ENCODE measurements at regions not wholly inside any gene's neighbourhood (a gene's known extent, or its start where the extent isn't known, plus 50 kb on each side); places are given as distances from the start of the nearest gene placed in this dataset.

DNA sequence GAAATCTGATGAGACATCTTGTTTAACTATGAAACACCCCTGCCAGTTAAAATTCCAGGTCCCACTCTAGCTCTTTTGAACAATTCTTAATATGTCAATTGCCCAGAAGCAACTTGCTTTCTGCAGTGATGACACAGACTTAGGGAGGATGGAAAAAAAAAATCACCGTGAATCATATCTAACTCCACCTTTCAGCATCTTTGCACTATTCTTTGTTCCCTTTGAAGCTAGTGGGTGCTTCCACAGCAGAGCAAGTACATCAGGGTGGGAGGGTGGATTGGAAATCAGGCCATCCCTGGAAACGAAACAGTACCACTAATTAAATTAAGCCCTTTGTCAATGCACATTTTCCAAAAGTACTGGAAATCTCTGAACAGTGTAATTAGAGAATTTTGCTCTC lies 324.3 kb upstream of the MEIS1 start (continued):
- TF ChIP-seq, protein P1, sequence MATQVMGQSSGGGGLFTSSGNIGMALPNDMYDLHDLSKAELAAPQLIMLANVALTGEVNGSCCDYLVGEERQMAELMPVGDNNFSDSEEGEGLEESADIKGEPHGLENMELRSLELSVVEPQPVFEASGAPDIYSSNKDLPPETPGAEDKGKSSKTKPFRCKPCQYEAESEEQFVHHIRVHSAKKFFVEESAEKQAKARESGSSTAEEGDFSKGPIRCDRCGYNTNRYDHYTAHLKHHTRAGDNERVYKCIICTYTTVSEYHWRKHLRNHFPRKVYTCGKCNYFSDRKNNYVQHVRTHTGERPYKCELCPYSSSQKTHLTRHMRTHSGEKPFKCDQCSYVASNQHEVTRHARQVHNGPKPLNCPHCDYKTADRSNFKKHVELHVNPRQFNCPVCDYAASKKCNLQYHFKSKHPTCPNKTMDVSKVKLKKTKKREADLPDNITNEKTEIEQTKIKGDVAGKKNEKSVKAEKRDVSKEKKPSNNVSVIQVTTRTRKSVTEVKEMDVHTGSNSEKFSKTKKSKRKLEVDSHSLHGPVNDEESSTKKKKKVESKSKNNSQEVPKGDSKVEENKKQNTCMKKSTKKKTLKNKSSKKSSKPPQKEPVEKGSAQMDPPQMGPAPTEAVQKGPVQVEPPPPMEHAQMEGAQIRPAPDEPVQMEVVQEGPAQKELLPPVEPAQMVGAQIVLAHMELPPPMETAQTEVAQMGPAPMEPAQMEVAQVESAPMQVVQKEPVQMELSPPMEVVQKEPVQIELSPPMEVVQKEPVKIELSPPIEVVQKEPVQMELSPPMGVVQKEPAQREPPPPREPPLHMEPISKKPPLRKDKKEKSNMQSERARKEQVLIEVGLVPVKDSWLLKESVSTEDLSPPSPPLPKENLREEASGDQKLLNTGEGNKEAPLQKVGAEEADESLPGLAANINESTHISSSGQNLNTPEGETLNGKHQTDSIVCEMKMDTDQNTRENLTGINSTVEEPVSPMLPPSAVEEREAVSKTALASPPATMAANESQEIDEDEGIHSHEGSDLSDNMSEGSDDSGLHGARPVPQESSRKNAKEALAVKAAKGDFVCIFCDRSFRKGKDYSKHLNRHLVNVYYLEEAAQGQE (IDR thresholded peaks at IDR 0.05; ENCODE audit: low read depth, low read length): no peak
- no peak for TF ChIP-seq POLR2AphosphoS5 (IDR thresholded peaks at IDR 0.05; ENCODE audit: low read depth, low read length)

DNA sequence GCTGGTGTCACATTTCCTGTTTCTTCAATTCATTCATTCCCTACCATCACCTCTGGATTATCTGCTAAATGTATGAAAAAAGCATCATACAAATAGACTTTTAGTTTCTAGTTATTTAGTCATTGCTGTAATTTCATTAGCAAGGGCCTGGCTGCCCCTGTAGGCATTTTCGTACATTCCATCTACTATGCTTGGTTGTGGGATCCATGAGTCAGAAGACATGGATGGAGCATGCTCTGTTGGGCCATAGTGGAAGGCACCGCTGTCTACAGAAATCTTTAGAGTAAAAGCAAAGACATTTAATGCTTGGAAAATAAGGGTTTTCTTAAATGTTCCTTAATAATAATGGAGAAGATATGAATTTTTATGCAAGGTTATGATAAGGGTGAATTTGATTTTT lies 324.8 kb upstream of the MEIS1 start:
- Histone ChIP-seq H4K20me1 (ENCODE audit: insufficient read depth) (no peaks in the 10 kb centered on the region), H3K4me2 (no peak overlapping the region), H3K4me3 (ENCODE audit: low read depth in 2 of 2, low read length in 1 of 2) (no peak overlapping the region), H3F3A (replicated peaks; ENCODE audit: insufficient read depth) (no peaks in the 10 kb centered on the region), H3K9ac (no peak overlapping the region), H3K27ac (ENCODE audit: low read depth in 2 of 2, low read length in 1 of 2) (no peak overlapping the region), H2AFZ (ENCODE audit: low read depth) (no peak overlapping the region), H3K36me3 (replicated peaks in 1 of 2; ENCODE audit: control insufficient read depth in 1 of 2, insufficient read depth in 2 of 2, low read length in 1 of 2) (no peaks in the 10 kb centered on the region), H3K4me1 (ENCODE audit: control insufficient read depth in 1 of 2, insufficient read depth in 2 of 2, low read depth in 1 of 2, low read length in 1 of 2) (peaks cover 0 to 9% of the 10 kb centered on the region in 2 experiments; a peak in 2 of 4 replicates), H3K79me2 (ENCODE audit: insufficient read depth) (no peaks in the 10 kb centered on the region), H3K9me3 (no peaks in the 10 kb centered on the region), H3K27me3 (ENCODE audit: insufficient read depth) (no peaks in the 10 kb centered on the region), H3K9me2 (no peaks in the 10 kb centered on the region)
- ChIA-PET CTCF (interaction anchor here (1.0 to 1.8 kb wide), 2 partner anchors 15 kb away, joined by 3 to 6 read pairs; no protein-coding TSS in a partner anchor), POLR2A (no interaction called here)
- DNase-seq: no peak
- TF ChIP-seq TEAD4 (IDR thresholded peaks at IDR 0.05; ENCODE audit: borderline replicate concordance, insufficient read depth) (no peak), NRF1 (IDR thresholded peaks at IDR 0.05; ENCODE audit: low read depth, low read length) (no peak), TCF12 (IDR thresholded peaks at IDR 0.05) (no peak), RCOR1 (IDR thresholded peaks at IDR 0.05; ENCODE audit: low read length) (no peak), RAD21 (IDR thresholded peaks at IDR 0.05; ENCODE audit: low read length) (no peak)
- 43% methylated on average over 2 of the region's 2 CpGs for WGBS (ENCODE audit: low lambda C conversion rate)

DNA sequence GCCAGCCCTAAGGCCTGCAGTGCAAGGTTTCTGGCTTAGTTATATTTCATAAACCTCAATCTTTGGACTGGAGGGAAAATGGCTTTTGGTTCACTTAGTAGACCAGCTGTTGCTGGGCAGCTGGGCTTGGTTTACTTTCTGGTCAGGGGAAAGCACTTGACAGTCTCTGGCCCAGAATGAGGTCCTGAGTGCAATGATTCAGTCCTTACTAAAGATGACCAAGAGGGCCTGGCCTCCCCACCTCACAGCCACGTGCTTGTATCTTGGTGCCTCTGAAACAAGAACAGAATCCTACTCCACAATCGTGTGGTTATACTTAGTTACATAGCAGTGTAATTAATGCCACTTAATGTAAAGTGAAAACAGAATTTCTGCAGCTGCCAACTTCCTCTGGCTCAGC lies 325.5 kb upstream of the MEIS1 start:
- ChIA-PET CTCF (interaction anchor here (1.0 kb wide), 1 partner anchor 14 kb away, joined by 3 read pairs; no protein-coding TSS in a partner anchor), POLR2A (no interaction called here)
- no peaks in the 10 kb centered on the region for H3K79me2 ChIP-seq (ENCODE audit: insufficient read depth)
- H3K9me2 ChIP-seq: no peaks in the 10 kb centered on the region
- H3F3A ChIP-seq (replicated peaks; ENCODE audit: insufficient read depth): no peaks in the 10 kb centered on the region
- no peak overlapping the region for H3K27ac ChIP-seq (ENCODE audit: low read depth in 2 of 2, low read length in 1 of 2)
- TF ChIP-seq, protein P2, sequence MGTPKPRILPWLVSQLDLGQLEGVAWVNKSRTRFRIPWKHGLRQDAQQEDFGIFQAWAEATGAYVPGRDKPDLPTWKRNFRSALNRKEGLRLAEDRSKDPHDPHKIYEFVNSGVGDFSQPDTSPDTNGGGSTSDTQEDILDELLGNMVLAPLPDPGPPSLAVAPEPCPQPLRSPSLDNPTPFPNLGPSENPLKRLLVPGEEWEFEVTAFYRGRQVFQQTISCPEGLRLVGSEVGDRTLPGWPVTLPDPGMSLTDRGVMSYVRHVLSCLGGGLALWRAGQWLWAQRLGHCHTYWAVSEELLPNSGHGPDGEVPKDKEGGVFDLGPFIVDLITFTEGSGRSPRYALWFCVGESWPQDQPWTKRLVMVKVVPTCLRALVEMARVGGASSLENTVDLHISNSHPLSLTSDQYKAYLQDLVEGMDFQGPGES (IDR thresholded peaks at IDR 0.05; ENCODE audit: low read depth, low read length): no peak
- TF ChIP-seq GABPA (IDR thresholded peaks at IDR 0.05; ENCODE audit: low read depth): no peak
- TF ChIP-seq, protein P3, sequence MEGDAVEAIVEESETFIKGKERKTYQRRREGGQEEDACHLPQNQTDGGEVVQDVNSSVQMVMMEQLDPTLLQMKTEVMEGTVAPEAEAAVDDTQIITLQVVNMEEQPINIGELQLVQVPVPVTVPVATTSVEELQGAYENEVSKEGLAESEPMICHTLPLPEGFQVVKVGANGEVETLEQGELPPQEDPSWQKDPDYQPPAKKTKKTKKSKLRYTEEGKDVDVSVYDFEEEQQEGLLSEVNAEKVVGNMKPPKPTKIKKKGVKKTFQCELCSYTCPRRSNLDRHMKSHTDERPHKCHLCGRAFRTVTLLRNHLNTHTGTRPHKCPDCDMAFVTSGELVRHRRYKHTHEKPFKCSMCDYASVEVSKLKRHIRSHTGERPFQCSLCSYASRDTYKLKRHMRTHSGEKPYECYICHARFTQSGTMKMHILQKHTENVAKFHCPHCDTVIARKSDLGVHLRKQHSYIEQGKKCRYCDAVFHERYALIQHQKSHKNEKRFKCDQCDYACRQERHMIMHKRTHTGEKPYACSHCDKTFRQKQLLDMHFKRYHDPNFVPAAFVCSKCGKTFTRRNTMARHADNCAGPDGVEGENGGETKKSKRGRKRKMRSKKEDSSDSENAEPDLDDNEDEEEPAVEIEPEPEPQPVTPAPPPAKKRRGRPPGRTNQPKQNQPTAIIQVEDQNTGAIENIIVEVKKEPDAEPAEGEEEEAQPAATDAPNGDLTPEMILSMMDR (IDR thresholded peaks at IDR 0.05): no peak
- TF ChIP-seq RFX5 (IDR thresholded peaks at IDR 0.05; ENCODE audit: low read length): no peak
- no peak for TF ChIP-seq RAD21 (IDR thresholded peaks at IDR 0.05; ENCODE audit: low read length)
- TF ChIP-seq, protein P4, sequence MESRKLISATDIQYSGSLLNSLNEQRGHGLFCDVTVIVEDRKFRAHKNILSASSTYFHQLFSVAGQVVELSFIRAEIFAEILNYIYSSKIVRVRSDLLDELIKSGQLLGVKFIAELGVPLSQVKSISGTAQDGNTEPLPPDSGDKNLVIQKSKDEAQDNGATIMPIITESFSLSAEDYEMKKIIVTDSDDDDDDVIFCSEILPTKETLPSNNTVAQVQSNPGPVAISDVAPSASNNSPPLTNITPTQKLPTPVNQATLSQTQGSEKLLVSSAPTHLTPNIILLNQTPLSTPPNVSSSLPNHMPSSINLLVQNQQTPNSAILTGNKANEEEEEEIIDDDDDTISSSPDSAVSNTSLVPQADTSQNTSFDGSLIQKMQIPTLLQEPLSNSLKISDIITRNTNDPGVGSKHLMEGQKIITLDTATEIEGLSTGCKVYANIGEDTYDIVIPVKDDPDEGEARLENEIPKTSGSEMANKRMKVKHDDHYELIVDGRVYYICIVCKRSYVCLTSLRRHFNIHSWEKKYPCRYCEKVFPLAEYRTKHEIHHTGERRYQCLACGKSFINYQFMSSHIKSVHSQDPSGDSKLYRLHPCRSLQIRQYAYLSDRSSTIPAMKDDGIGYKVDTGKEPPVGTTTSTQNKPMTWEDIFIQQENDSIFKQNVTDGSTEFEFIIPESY (IDR thresholded peaks at IDR 0.05; ENCODE audit: borderline replicate concordance, low read depth): no peak
- TF ChIP-seq FOXM1 (IDR thresholded peaks at IDR 0.05; ENCODE audit: low read depth): no peak
- TF ChIP-seq, protein P5, sequence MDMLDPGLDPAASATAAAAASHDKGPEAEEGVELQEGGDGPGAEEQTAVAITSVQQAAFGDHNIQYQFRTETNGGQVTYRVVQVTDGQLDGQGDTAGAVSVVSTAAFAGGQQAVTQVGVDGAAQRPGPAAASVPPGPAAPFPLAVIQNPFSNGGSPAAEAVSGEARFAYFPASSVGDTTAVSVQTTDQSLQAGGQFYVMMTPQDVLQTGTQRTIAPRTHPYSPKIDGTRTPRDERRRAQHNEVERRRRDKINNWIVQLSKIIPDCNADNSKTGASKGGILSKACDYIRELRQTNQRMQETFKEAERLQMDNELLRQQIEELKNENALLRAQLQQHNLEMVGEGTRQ (IDR thresholded peaks at IDR 0.05; ENCODE audit: borderline replicate concordance, low read depth, low read length): no peak
- no peak for TF ChIP-seq NFIC (IDR thresholded peaks at IDR 0.05; ENCODE audit: borderline replicate concordance)
- TF ChIP-seq POLR2AphosphoS5 (IDR thresholded peaks at IDR 0.05; ENCODE audit: low read depth, low read length): no peak
- TF ChIP-seq RXRA (IDR thresholded peaks at IDR 0.05; ENCODE audit: borderline replicate concordance, low read depth): no peak
- TF ChIP-seq FOXJ3 (CRISPR knock-in tag; IDR thresholded peaks at IDR 0.05): no peak
- no peak overlapping the region for H2AFZ ChIP-seq (ENCODE audit: low read depth)
- DNase-seq: no peak
- no peaks in the 10 kb centered on the region for H3K27me3 ChIP-seq (ENCODE audit: insufficient read depth)
- no peak overlapping the region for H3K9ac ChIP-seq
- no peaks in the 10 kb centered on the region for H4K20me1 ChIP-seq (ENCODE audit: insufficient read depth)
- H3K4me1 ChIP-seq (ENCODE audit: control insufficient read depth in 1 of 2, insufficient read depth in 2 of 2, low read depth in 1 of 2, low read length in 1 of 2): peaks cover 0 to 9% of the 10 kb centered on the region in 2 experiments; a peak in 2 of 4 replicates
- no peak overlapping the region for H3K4me2 ChIP-seq
- H3K36me3 ChIP-seq (replicated peaks in 1 of 2; ENCODE audit: control insufficient read depth in 1 of 2, insufficient read depth in 2 of 2, low read length in 1 of 2): no peaks in the 10 kb centered on the region
- 7% methylated on average over 2 of the region's 2 CpGs for WGBS (ENCODE audit: low lambda C conversion rate)
- H3K4me3 ChIP-seq (ENCODE audit: low read depth in 2 of 2, low read length in 1 of 2): no peak overlapping the region
- no peaks in the 10 kb centered on the region for H3K9me3 ChIP-seq
